Omental fat pad (tissue), 3 donors: ENCODE measurements at regions not wholly inside any gene's neighbourhood (a gene's known extent, or its start where the extent isn't known, plus 50 kb on each side); places are given as distances from the start of the nearest gene placed in this dataset.

Experiments used
- ATAC-seq: fragments of 150-250 bp; one replicate; pipeline ENCODE4 v1.9.1; 2016; ENCODE audit warnings: mild to moderate bottlenecking, moderate library complexity; ENCODE audit not compliant: low FRiP score
- DNase-seq: peaks from one replicate; pipeline ENCODE4 v3.0.0-alpha.2; 2019; ENCODE audit warnings: low spot score
- CTCF ChIP-seq, 3 donors: fragments of 450-650 bp; IDR thresholded peaks; one replicate each; pipeline ENCODE4 v1.5.1; 2016 to 2017; ENCODE audit warnings: antibody characterized with exemption in 3 of 3, mild to moderate bottlenecking in 3 of 3, moderate library complexity in 2 of 3

- TF ChIP-seq CTCF (IDR thresholded peaks at IDR 0.05), result no peak
- no peak for ATAC-seq
- no peak for DNase-seq
Observed at GRCh38 chr3:41037651-41038334, 161.5 kb upstream of the CTNNB1 start.

- TF ChIP-seq CTCF (IDR thresholded peaks at IDR 0.05), result no peak
- DNase-seq, result no peak
Observed at GRCh38 chr3:41040256-41040655, 159.0 kb upstream of the CTNNB1 start.

GRCh38 chr3:41041462-41041861 lies 157.8 kb upstream of the CTNNB1 start:
- DNase-seq (no peak), ATAC-seq (no peak)
- TF ChIP-seq CTCF (IDR thresholded peaks at IDR 0.05), result no peak

More at GRCh38 chr3:41040256-41040655, 159.0 kb upstream of the CTNNB1 start:
- ATAC-seq, result no peak

- no peak for TF ChIP-seq CTCF (IDR thresholded peaks at IDR 0.05)
- no peak for ATAC-seq
- no peak for DNase-seq
Observed at GRCh38 chr3:41041899-41042298, 157.4 kb upstream of the CTNNB1 start.

- ATAC-seq (no peak), DNase-seq (no peak)
- no peak for TF ChIP-seq CTCF (IDR thresholded peaks at IDR 0.05)
Observed at GRCh38 chr3:41044523-41044922, 154.8 kb upstream of the CTNNB1 start.

- ATAC-seq, result no peak
- TF ChIP-seq CTCF (IDR thresholded peaks at IDR 0.05), result no peak
Observed at GRCh38 chr3:41045491-41045890, 153.8 kb upstream of the CTNNB1 start.

GRCh38 chr3:41050144-41050543 lies 149.2 kb upstream of the CTNNB1 start:
- ATAC-seq (no peak), DNase-seq (no peak)
- TF ChIP-seq CTCF (IDR thresholded peaks at IDR 0.05), result no peak

More at GRCh38 chr3:41045491-41045890, 153.8 kb upstream of the CTNNB1 start:
- no peak for DNase-seq
